ENCODE measurements at regions not wholly inside any gene's neighbourhood (a gene's known extent, or its start where the extent isn't known, plus 50 kb on each side); places are given as distances from the start of the nearest gene placed in this dataset.

- H3K27ac ChIP-seq, result no peak overlapping the region
- no peak for TF ChIP-seq CTCF (IDR thresholded peaks at IDR 0.05)
- no peaks in the 10 kb centered on the region for H3K4me1 ChIP-seq (ENCODE audit: control insufficient read depth in 1 of 2, insufficient read depth in 1 of 2, low read depth in 1 of 2, low read length in 1 of 2)
- H3K9me3 ChIP-seq, result no peaks in the 10 kb centered on the region
- no peak overlapping the region for H3K4me3 ChIP-seq (ENCODE audit: low read depth in 1 of 2, low read length in 1 of 2)
- no peaks in the 10 kb centered on the region for H3K36me3 ChIP-seq
- H3K27me3 ChIP-seq, result peaks cover 16% of the 10 kb centered on the region
Measured at GRCh38 chr10:121131426-121132265, 280.5 kb downstream of the WDR11 start.

- TF ChIP-seq CTCF (IDR thresholded peaks at IDR 0.05), result no peak
- no peaks in the 10 kb centered on the region for H3K9me3 ChIP-seq
Measured at GRCh38 chr10:121132273-121132672, 281.1 kb downstream of the WDR11 start.

GRCh38 chr10:121133901-121134300, 282.7 kb downstream of the WDR11 start:
- Histone ChIP-seq H3K9me3 (no peaks in the 10 kb centered on the region), H3K4me3 (ENCODE audit: low read depth in 1 of 2, low read length in 1 of 2) (no peak overlapping the region), H3K27ac (no peak overlapping the region), H3K27me3 (peaks cover 12% of the 10 kb centered on the region), H3K36me3 (no peaks in the 10 kb centered on the region), H3K4me1 (ENCODE audit: control insufficient read depth in 1 of 2, insufficient read depth in 1 of 2, low read depth in 1 of 2, low read length in 1 of 2) (no peaks in the 10 kb centered on the region)
- TF ChIP-seq CTCF (IDR thresholded peaks at IDR 0.05), result no peak

More at GRCh38 chr10:121132273-121132672, 281.1 kb downstream of the WDR11 start:
- H3K27ac ChIP-seq, result no peak overlapping the region
- H3K4me3 ChIP-seq (ENCODE audit: low read depth in 1 of 2, low read length in 1 of 2), result no peak overlapping the region
- no peaks in the 10 kb centered on the region for H3K4me1 ChIP-seq (ENCODE audit: control insufficient read depth in 1 of 2, insufficient read depth in 1 of 2, low read depth in 1 of 2, low read length in 1 of 2)
- no peaks in the 10 kb centered on the region for H3K36me3 ChIP-seq
- H3K27me3 ChIP-seq, result peaks cover 16% of the 10 kb centered on the region

GRCh38 chr10:121134711-121135110, 283.5 kb downstream of the WDR11 start:
- no peak for TF ChIP-seq CTCF (IDR thresholded peaks at IDR 0.05)
- Histone ChIP-seq H3K27me3 (peaks cover 6% of the 10 kb centered on the region), H3K36me3 (no peaks in the 10 kb centered on the region), H3K9me3 (no peaks in the 10 kb centered on the region), H3K4me1 (ENCODE audit: control insufficient read depth in 1 of 2, insufficient read depth in 1 of 2, low read depth in 1 of 2, low read length in 1 of 2) (no peaks in the 10 kb centered on the region), H3K27ac (no peak overlapping the region), H3K4me3 (ENCODE audit: low read depth in 1 of 2, low read length in 1 of 2) (no peak overlapping the region)

- Histone ChIP-seq H3K36me3 (no peaks in the 10 kb centered on the region), H3K4me1 (ENCODE audit: control insufficient read depth in 1 of 2, insufficient read depth in 1 of 2, low read depth in 1 of 2, low read length in 1 of 2) (no peaks in the 10 kb centered on the region), H3K9me3 (no peaks in the 10 kb centered on the region), H3K27me3 (no peaks in the 10 kb centered on the region), H3K4me3 (ENCODE audit: low read depth in 1 of 2, low read length in 1 of 2) (no peak overlapping the region), H3K27ac (no peak overlapping the region)
- no peak for TF ChIP-seq CTCF (IDR thresholded peaks at IDR 0.05)
Measured at GRCh38 chr10:121135512-121135911, 284.4 kb downstream of the WDR11 start.

Measured in neutrophil (primary cell).